Right atrium auricular region (tissue), 2 donors: ENCODE measurements at regions not wholly inside any gene's neighbourhood (a gene's known extent, or its start where the extent isn't known, plus 50 kb on each side); places are given as distances from the start of the nearest gene placed in this dataset.
A peak's percentile ranks its signal among the peaks of the same experiment; 100 is the strongest.

Experiments used
- DNase-seq: peaks from one replicate; pipeline ENCODE4 v3.0.0-alpha.2; 2019; ENCODE audit warnings: low spot score
- H3K27ac ChIP-seq, 2 donors: fragments of 200-600 bp; sonication (generic); 1 replicate in 1 of 2; 2 replicates in 1 of 2; pipeline ENCODE4 v1.5.1; 2016 to 2019
- H3K27me3 ChIP-seq, 2 donors: fragments of 200-600 bp; sonication (generic); one replicate each; pipeline versions ENCODE4 v1.5.1 to v1.6.0; 2017 to 2019
- H3K36me3 ChIP-seq: fragments of 200-600 bp; sonication (generic); one replicate; pipeline ENCODE4 v1.5.1; 2016
- H3K4me1 ChIP-seq, 2 donors: fragments of 200-600 bp; sonication (generic); one replicate each; pipeline versions ENCODE4 v1.5.1 to v1.6.0; 2017 to 2019
- H3K4me3 ChIP-seq, 2 donors: fragments of 200-600 bp; sonication (generic); 1 replicate in 1 of 2; 2 replicates in 1 of 2; pipeline ENCODE4 v1.5.1; 2017 to 2019; ENCODE audit warnings: mild to moderate bottlenecking in 1 of 2, moderate library complexity in 1 of 2
- H3K9me3 ChIP-seq, 2 donors: fragments of 200-600 bp; sonication (generic); one replicate each; pipeline ENCODE4 v1.5.1; 2019
- CTCF ChIP-seq, 2 donors: fragments of 200-600 bp; sonication (generic); IDR thresholded peaks; one replicate each; pipeline ENCODE4 v1.5.1; 2019; ENCODE audit warnings: antibody characterized with exemption in 2 of 2

GRCh38 chr2:126792186-126792585, 106.5 kb upstream of the TEX51 start:
- H3K27me3 ChIP-seq = no peaks in the 10 kb centered on the region
- no peaks in the 10 kb centered on the region for H3K36me3 ChIP-seq
- H3K4me3 ChIP-seq = no peak overlapping the region
- H3K27ac ChIP-seq = no peak overlapping the region
- TF ChIP-seq CTCF (IDR thresholded peaks at IDR 0.05) = no peak
- H3K9me3 ChIP-seq = no peaks in the 10 kb centered on the region
- DNase-seq = no peak
- no peaks in the 10 kb centered on the region for H3K4me1 ChIP-seq

- Histone ChIP-seq H3K27ac (no peak overlapping the region), H3K4me1 (no peaks in the 10 kb centered on the region), H3K4me3 (no peak overlapping the region), H3K9me3 (no peaks in the 10 kb centered on the region), H3K36me3 (no peaks in the 10 kb centered on the region), H3K27me3 (no peaks in the 10 kb centered on the region)
- TF ChIP-seq CTCF (IDR thresholded peaks at IDR 0.05) = no peak
- no peak for DNase-seq
Measured at GRCh38 chr2:126792993-126793392, 105.7 kb upstream of the TEX51 start.

DNA sequence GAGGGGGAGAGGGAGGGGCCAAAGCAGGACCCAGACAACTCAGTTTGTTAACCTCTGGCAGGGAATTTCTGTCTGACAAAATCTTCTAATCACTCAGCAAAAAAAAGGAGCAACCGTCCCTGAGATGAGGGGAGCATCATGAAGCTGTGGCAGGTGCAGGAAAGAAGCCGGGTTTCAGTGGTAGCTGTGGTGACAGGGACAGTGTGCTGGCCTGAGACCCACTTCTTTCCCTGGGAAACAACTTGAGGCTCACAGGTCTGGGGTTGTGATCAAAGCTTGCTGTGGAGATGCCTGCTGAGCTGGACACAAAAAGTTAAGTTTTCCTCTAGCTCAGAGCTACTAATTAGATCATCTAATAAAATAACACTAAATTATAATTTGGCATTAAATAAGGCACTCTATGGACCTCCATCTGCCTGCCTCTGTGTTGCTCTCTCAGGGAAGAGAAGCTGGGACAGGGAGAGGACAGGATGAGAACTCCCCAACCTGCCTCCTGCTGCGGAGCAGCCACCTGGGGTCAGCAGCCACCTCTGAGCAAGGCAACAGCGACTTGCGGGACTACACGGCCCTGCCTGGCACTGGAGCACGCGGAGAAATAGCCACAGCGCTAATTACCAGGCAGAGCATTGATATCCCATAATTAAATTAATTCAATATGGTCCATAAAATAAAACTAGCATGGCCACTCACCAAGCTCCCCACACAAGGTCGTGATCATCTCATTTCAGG, 104.6 kb upstream of the TEX51 start:
- no peak for TF ChIP-seq CTCF (IDR thresholded peaks at IDR 0.05)
- Histone ChIP-seq H3K27me3 (no peaks in the 10 kb centered on the region), H3K36me3 (no peaks in the 10 kb centered on the region), H3K4me3 (no peak overlapping the region), H3K4me1 (no peaks in the 10 kb centered on the region), H3K9me3 (no peaks in the 10 kb centered on the region), H3K27ac (no peak overlapping the region)
- peak; percentile 47 for DNase-seq

DNA sequence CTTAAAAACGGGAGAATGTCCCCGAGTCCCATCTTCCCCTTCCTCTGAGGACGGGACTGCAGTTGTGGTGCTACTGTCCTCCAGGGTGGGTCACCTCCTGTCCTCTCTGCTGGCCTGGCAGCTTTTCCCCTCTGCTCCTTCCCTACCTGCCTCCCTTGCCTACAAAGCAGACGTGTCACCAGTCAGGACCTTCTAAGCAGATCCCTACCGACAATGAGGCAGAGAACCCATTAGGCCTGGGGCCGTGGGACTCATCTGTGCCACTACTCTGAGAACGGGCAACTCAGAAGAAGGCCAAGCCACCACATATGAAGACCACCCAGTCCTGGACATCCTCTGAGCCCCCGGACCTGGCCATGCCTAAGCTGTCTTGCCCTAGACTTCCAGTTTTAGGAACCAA, 103.0 kb upstream of the TEX51 start:
- Histone ChIP-seq H3K9me3 (no peaks in the 10 kb centered on the region), H3K36me3 (no peaks in the 10 kb centered on the region), H3K27ac (no peak overlapping the region), H3K4me1 (no peaks in the 10 kb centered on the region), H3K27me3 (no peaks in the 10 kb centered on the region), H3K4me3 (no peak overlapping the region)
- no peak for TF ChIP-seq CTCF (IDR thresholded peaks at IDR 0.05)
- DNase-seq = peak; percentile 54

DNA sequence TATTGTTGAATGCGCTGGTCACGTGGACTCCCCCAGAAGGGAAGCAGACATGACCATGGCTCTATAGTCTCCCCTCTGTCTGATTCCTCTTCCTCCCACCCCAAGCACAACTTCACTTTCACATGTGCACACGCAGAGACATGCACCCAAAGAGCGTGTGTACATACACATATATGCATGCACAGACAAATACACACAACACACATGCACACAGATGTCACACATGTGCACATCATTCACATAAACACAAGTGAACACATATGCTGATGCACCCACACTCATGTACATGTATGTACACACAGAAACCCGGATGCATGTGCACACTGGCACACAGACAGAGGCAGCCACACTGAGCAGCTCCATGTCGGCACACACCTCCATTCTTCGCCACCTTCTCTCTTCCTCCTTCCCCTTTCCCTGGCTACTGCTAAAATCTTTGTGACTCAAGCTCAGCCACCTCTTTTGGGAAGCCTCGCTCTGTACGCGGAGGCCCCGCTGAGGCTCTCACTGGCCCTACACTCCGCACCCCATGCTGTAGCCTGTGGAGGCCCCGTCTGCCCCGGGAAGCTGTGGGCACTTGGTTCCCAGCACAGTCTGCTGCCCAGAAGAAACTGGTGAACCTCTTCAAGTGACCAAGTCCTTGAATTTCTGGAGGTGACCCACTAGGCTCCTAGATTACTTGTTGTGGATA, 101.6 kb upstream of the TEX51 start:
- Histone ChIP-seq H3K27ac (no peak overlapping the region), H3K4me1 (no peaks in the 10 kb centered on the region), H3K27me3 (no peaks in the 10 kb centered on the region), H3K36me3 (no peaks in the 10 kb centered on the region), H3K4me3 (no peak overlapping the region), H3K9me3 (no peaks in the 10 kb centered on the region)
- DNase-seq = no peak
- TF ChIP-seq CTCF (IDR thresholded peaks at IDR 0.05) = no peak
